Gastroesophageal sphincter (tissue), 4 donors: ENCODE measurements at regions not wholly inside any gene's neighbourhood (a gene's known extent, or its start where the extent isn't known, plus 50 kb on each side); places are given as distances from the start of the nearest gene placed in this dataset.

ENCODE experiments used
- ATAC-seq: fragments of 150-250 bp; one replicate; pipeline ENCODE4 v1.9.1; 2016; ENCODE audit warnings: mild to moderate bottlenecking, moderate library complexity
- H3K27ac ChIP-seq, 4 donors: fragments of 200-600 bp; sonication (generic) in 3 of 4; 1 replicate in 3 of 4; 2 replicates in 1 of 4; pipeline ENCODE4 v1.5.1; 2016 to 2019
- H3K27me3 ChIP-seq: fragments of 200-600 bp; sonication (generic); one replicate; pipeline ENCODE4 v1.5.1; 2019
- H3K36me3 ChIP-seq, 2 donors: fragments of 200-600 bp; sonication (generic); one replicate each; pipeline ENCODE4 v1.5.1; 2019; ENCODE audit warnings: control low read depth in 1 of 2
- H3K4me1 ChIP-seq, 3 donors: fragments of 200-600 bp; sonication (generic); 1 replicate in 2 of 3; 2 replicates in 1 of 3; pipeline ENCODE4 v1.5.1; 2016 to 2019; ENCODE audit warnings: control low read depth in 2 of 3
- H3K4me3 ChIP-seq, 2 donors: fragments of 200-600 bp; sonication (generic); one replicate each; pipeline ENCODE4 v1.5.1; 2019; ENCODE audit warnings: mild to moderate bottlenecking in 1 of 2, moderate library complexity in 1 of 2
- H3K9me3 ChIP-seq, 3 donors: fragments of 200-600 bp; sonication (generic); one replicate each; pipeline ENCODE4 v1.5.1; 2017 to 2019; ENCODE audit warnings: control low read depth in 2 of 3
- CTCF ChIP-seq, 4 experiments: fragments of 200-600 bp in 2 of 4; fragments of 450-650 bp in 2 of 4; sonication (generic) in 1 of 4; IDR thresholded peaks; one replicate each; pipeline ENCODE4 v1.5.1; 2017 to 2019; ENCODE audit warnings: antibody characterized with exemption in 4 of 4, mild to moderate bottlenecking in 2 of 4, moderate library complexity in 2 of 4
- EP300 ChIP-seq: sonication (generic); formaldehyde crosslinking; IDR thresholded peaks from one replicate; pipeline ENCODE4 v1.6.1; 2017; ENCODE audit warnings: antibody characterized with exemption, mild to moderate bottlenecking
- POLR2A ChIP-seq, 2 donors: fragments of 450-650 bp; IDR thresholded peaks; one replicate each; pipeline ENCODE4 v1.6.1; 2017; ENCODE audit warnings: antibody characterized with exemption in 2 of 2, mild to moderate bottlenecking in 2 of 2, moderate library complexity in 1 of 2
- POLR2AphosphoS5 ChIP-seq: sonication (generic); formaldehyde crosslinking; IDR thresholded peaks from one replicate; pipeline ENCODE4 v1.6.1; 2017; ENCODE audit warnings: antibody characterized with exemption
- WGBS, 2 donors: methylation state at CpG; one replicate each; pipeline ENCODE4 v1.1.5; 2018; ENCODE audit warnings: low coverage in 1 of 2; 5-methylcytosine and 5-hydroxymethylcytosine counted together

DNA sequence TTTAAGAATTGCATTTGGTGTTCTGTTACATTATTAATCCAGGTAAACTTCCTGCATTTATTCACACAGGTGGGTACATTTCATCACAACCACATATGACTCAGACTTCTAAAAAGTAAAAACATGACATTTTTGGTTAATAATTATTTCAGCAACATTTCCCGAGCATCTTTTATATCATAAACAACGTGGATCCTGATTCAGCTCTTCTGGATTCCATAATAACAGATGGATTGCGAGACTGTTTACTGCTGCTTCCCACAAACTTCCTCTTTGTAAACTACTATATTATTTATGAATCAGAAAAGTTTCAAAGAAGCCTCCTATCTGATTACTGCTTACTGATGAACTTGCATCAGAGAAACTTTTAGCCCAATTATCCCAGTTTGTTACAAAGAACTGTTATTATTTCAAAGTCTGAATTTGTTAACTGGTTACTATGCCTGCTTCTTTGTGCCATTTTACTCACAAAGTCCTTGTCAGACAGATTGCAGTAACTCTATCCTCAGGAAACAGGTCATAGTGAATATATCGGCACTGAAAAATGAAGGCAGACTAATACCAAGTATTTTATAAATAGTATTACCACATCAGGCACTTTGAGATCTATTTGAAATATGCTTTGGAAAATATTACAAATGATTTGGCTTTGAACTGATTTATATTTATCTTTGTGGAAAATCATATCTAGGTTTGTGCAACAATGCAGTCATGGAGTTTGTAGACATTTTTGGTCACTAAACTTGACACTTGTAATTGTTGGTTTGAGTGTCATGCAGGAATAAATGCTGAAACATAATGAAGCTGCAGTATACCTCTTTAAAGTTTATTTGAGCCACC, 511.6 kb downstream of the PLCL1 start:
- Histone ChIP-seq H3K9me3 (no peaks in the 10 kb centered on the region), H3K36me3 (no peaks in the 10 kb centered on the region), H3K27ac (no peak overlapping the region), H3K4me1 (no peaks in the 10 kb centered on the region), H3K27me3 (peaks cover 20% of the 10 kb centered on the region), H3K4me3 (no peak overlapping the region)
- ATAC-seq, result no peak
- 72 to 78% methylated on average over 4 of the region's 4 CpGs for WGBS, 2 donors
- TF ChIP-seq POLR2AphosphoS5, result no peak
- TF ChIP-seq POLR2A (IDR thresholded peaks at IDR 0.05), result no peak

DNA sequence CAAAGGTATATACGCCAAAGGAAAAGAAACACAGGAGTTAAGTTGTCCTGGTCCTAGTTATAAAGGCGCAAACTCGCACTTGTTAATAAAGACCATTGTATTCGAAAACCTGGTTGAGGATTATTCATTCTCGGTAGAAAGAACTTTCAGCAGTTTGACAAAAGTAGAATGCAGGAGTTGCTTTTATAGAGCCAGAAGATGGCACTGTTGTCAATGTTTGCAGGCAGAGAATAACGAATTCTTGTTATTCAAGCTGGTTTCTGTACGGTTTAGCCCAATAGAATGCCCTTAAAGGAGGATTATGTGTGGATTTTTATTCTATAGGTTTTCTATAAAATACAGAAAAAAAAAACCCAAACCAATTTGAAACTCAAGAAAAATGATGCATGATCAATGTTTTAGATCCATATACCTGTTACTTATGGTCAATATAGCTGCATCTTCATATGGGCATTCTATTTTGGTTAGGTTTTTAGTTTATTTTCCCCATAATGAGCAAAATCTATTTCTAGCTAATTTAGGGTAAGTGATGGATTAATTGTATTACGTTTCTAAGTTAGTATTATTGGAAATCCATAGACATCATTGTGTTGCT, 510.3 kb downstream of the PLCL1 start:
- no peak for ATAC-seq
- Histone ChIP-seq H3K4me1 (no peaks in the 10 kb centered on the region), H3K27me3 (peaks cover 25% of the 10 kb centered on the region), H3K4me3 (no peak overlapping the region), H3K27ac (no peak overlapping the region), H3K36me3 (no peaks in the 10 kb centered on the region), H3K9me3 (no peaks in the 10 kb centered on the region)
- TF ChIP-seq POLR2A (IDR thresholded peaks at IDR 0.05), result no peak
- TF ChIP-seq CTCF (IDR thresholded peaks at IDR 0.05), result peak in 3 of 4 experiments; percentile 37 to 62 (median 38)
- WGBS, 2 donors, result 1 to 8% methylated on average over 8 of the region's 8 CpGs

DNA sequence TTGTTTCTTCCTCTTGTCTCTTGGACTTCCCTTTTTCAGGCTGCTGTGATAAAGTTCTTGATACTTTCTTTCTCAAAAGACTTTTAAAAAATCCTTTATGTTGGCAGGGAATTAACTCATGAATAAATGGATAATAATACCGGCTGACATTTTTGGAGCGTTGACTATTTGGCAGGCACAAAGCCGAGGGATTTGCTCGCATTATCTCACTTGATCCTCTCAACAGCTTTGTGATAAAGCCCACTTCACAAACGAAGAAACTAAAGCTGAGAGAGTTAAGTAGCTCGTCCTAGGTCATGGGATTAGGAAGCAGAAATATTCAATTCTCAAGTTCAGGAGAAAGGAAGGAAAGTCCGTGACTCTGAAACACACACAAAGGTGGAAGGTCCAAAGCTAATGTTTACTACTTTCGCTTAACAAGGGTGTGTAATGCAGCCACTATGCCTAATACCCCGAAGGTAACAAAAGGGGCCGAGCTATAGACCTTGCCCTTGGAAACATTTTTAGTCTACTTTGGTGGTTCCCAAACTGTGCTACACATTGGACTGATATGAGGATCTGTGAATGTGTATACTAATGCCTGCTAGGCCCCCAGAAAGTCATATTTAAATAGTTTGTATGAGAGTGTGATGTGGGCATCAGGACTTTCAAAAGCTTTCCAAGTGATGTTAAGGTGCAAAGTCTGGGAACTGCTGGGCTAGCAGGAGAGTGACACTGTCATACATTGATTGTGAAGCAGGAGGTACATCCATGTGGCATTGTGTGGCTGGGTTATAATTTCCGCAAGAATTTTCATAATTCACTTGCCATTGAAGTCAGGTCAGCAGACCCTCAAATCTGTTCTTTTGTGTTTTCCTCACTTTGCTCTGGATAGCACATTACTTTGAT, 508.4 kb downstream of the PLCL1 start:
- Histone ChIP-seq H3K27me3 (peaks cover 25% of the 10 kb centered on the region), H3K4me1 (no peaks in the 10 kb centered on the region), H3K36me3 (no peaks in the 10 kb centered on the region), H3K9me3 (no peaks in the 10 kb centered on the region), H3K4me3 (no peak overlapping the region), H3K27ac (no peak overlapping the region)
- ATAC-seq, result no peak
- TF ChIP-seq POLR2AphosphoS5, result no peak
- no peak for TF ChIP-seq EP300
- no peak for TF ChIP-seq CTCF (IDR thresholded peaks at IDR 0.05)
- no peak for TF ChIP-seq POLR2A (IDR thresholded peaks at IDR 0.05)
- WGBS, 2 donors, result 40 to 47% methylated on average over 10 to 11 of the region's 11 CpGs

DNA sequence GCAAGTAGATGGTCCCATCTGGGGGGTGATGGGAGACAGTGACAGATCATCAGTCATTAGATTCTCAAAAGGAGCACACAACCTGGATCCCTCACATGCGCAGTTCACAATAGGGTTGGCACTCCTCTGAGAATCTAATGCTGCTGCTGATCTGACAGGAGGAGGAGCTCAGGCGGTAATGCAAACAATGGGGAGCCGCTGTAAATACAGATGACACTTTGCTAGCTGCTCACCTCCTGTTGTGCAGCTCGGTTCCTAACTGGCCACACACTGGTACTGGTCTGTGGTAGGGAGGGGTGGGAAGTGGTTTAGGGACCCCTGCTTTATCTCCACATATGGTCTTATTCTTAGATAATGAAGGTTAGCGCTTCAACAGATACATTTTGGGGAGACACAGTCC, 506.6 kb downstream of the PLCL1 start:
- Histone ChIP-seq H3K4me1 (no peaks in the 10 kb centered on the region), H3K27me3 (peaks cover 25% of the 10 kb centered on the region), H3K9me3 (no peaks in the 10 kb centered on the region), H3K4me3 (no peak overlapping the region), H3K36me3 (no peaks in the 10 kb centered on the region), H3K27ac (no peak overlapping the region)
- WGBS, 2 donors, result 84 to 100% methylated on average over 1 to 5 of the region's 5 CpGs
- TF ChIP-seq EP300 (no peak), POLR2AphosphoS5 (no peak), CTCF (IDR thresholded peaks at IDR 0.05) (no peak), POLR2A (IDR thresholded peaks at IDR 0.05) (no peak)
- ATAC-seq, result no peak

DNA sequence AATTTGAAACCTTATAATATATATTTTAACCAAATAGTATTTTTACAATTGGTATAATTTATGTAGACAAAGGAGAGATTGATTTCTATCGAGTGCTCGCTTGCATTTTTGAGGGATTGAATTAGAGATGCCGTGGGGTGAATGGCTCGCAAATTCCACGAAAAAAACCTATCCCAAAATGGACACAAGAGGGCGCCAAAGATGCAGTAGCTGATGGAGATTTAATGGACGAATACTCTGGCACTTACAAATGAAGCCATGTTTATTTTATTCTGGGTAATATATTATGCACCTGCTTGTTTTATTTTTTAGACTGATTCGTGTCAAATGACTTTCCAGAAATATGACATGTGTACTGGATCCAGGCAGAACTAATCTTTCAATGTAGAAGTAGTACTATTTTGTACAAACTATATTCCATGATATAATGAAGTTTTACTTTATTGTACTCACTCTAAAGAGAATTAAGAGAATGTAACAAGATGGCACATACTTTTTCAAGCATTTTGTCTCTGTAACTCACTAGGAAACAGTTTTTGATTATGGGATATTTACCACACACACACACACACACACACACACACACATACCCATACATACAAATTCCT, 505.4 kb downstream of the PLCL1 start:
- H3K27me3 ChIP-seq, result peaks cover 25% of the 10 kb centered on the region
- no peaks in the 10 kb centered on the region for H3K4me1 ChIP-seq
- no peaks in the 10 kb centered on the region for H3K36me3 ChIP-seq
- no peak overlapping the region for H3K27ac ChIP-seq
- ATAC-seq, result no peak
- no peak for TF ChIP-seq EP300
- TF ChIP-seq CTCF (IDR thresholded peaks at IDR 0.05), result peak; percentile 54 to 80 (median 66)
- no peaks in the 10 kb centered on the region for H3K9me3 ChIP-seq
- 9 to 18% methylated on average over 8 of the region's 8 CpGs for WGBS, 2 donors
- no peak overlapping the region for H3K4me3 ChIP-seq
